Testis (tissue), 2 donors: ENCODE measurements at regions not wholly inside any gene's neighbourhood (a gene's known extent, or its start where the extent isn't known, plus 50 kb on each side); places are given as distances from the start of the nearest gene placed in this dataset.

Experiments used
- POLR2A ChIP-seq: fragments of 450-650 bp; IDR thresholded peaks from one replicate; pipeline ENCODE4 v1.6.1; 2017; ENCODE audit warnings: antibody characterized with exemption, mild to moderate bottlenecking, moderate library complexity
- TF ChIP-seq, protein P1 (sequence below), 3 experiments: fragments of 450-650 bp in 2 of 3; fragments of 200-600 bp in 1 of 3; sonication (generic) in 1 of 3; IDR thresholded peaks; one replicate each; pipeline ENCODE4 v1.5.1; 2016 to 2019; ENCODE audit warnings: antibody characterized with exemption in 3 of 3, mild to moderate bottlenecking in 2 of 3, moderate library complexity in 1 of 3

DNA sequence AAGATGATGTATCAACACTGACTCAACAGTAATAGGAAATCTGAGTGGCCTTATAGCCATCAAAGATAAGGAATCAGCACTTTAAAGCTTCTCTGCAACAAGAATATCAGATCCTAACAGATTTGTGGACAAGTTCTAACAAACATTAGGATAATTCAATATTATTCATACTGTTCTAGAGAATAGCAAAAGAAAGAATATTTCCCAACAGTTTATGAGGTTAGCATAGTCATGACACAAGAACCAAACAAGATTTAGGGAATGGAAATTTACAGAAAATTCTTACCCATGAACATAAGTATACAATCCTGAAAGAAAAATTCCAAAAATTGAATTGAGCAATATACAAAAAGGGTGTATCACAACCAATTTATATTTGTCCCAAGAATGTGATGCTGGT, 64.3 kb upstream of the BTBD3 start:
- TF ChIP-seq, protein P1, sequence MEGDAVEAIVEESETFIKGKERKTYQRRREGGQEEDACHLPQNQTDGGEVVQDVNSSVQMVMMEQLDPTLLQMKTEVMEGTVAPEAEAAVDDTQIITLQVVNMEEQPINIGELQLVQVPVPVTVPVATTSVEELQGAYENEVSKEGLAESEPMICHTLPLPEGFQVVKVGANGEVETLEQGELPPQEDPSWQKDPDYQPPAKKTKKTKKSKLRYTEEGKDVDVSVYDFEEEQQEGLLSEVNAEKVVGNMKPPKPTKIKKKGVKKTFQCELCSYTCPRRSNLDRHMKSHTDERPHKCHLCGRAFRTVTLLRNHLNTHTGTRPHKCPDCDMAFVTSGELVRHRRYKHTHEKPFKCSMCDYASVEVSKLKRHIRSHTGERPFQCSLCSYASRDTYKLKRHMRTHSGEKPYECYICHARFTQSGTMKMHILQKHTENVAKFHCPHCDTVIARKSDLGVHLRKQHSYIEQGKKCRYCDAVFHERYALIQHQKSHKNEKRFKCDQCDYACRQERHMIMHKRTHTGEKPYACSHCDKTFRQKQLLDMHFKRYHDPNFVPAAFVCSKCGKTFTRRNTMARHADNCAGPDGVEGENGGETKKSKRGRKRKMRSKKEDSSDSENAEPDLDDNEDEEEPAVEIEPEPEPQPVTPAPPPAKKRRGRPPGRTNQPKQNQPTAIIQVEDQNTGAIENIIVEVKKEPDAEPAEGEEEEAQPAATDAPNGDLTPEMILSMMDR (IDR thresholded peaks at IDR 0.05) = no peak
- no peak for TF ChIP-seq POLR2A
